HepG2 (cell line): ENCODE measurements at regions not wholly inside any gene's neighbourhood (a gene's known extent, or its start where the extent isn't known, plus 50 kb on each side); places are given as distances from the start of the nearest gene placed in this dataset.

Source experiments
- ATAC-seq: fragments of 200-7000 bp; cut with Tn5 transposase; 3 replicates; pipeline ENCODE4 v1.9.1; 2020; ENCODE audit warnings: mild to moderate bottlenecking, moderate library complexity
- BruUV-seq: library from RNA; stranded (reverse); fragments of 400-500 nt; replicated peaks from 2 replicates; lab custom pipeline; 2021; lab: Mats Ljungman, UMichigan
- CTCF ChIA-PET: fragments of 300-600 bp; formaldehyde crosslinking; extraction: SDS; loops from one replicate; lab custom pipeline; 2021; ENCODE audit warnings: low total read pairs, inconsistent platforms, low intra/inter-chr PET ratio; lab: Yijun Ruan, JAX
- POLR2A ChIA-PET: fragments of 350-600 bp; sonication (Branson Sonifier 250); formaldehyde crosslinking; loops from one replicate; lab custom pipeline; 2020; ENCODE audit warnings: antibody characterized with exemption, inconsistent platforms; lab: Yijun Ruan, JAX
- DNase-seq: peaks from one replicate; pipeline ENCODE4 v3.0.0-alpha.2; 2015; ENCODE audit warnings: low spot score
- FAIRE-seq: peaks from 3 replicates; lab custom pipeline; 2011; peaks lifted over from hg19 to GRCh38; lab: Jason Lieb, UNC
- H2AFZ ChIP-seq: one replicate; pipeline ENCODE4 v1.6.1; 2011; ENCODE audit warnings: low read length, inconsistent platforms
- H3K27ac ChIP-seq: fragments of 300-600 bp; 3 replicates; pipeline ENCODE4 v1.8.0; 2011; ENCODE audit warnings: mixed run types, mild to moderate bottlenecking, mixed read lengths, low read length, inconsistent platforms; ENCODE audit not compliant: insufficient read depth; ENCODE audit errors: extremely low read length
- H3K27me3 ChIP-seq, 2 experiments: fragments of 200-600 bp in 1 of 2; 2 replicates in 1 of 2; 3 replicates in 1 of 2; pipeline versions ENCODE4 v1.6.0 to v1.8.0; 2011; ENCODE audit warnings: low read length in 2 of 2, mild to moderate bottlenecking in 2 of 2, moderate library complexity in 2 of 2, inconsistent platforms in 1 of 2; ENCODE audit not compliant: insufficient read depth in 2 of 2, control insufficient read depth in 1 of 2
- H3K36me3 ChIP-seq, 2 experiments: fragments of 200-600 bp in 1 of 2; replicated peaks in 1 of 2; 2 replicates in 1 of 2; 3 replicates in 1 of 2; pipeline versions ENCODE4 v1.5.1 to v1.8.0; 2011; ENCODE audit warnings: low read length in 2 of 2, inconsistent platforms in 1 of 2; ENCODE audit not compliant: insufficient read depth in 2 of 2, control insufficient read depth in 1 of 2
- H3K4me1 ChIP-seq: 2 replicates; pipeline ENCODE4 v1.5.1; 2012; ENCODE audit warnings: low read length, inconsistent platforms; ENCODE audit not compliant: insufficient read depth
- H3K4me2 ChIP-seq: 2 replicates; pipeline ENCODE4 v1.6.0; 2011; ENCODE audit warnings: low read depth, low read length, inconsistent platforms
- H3K4me3 ChIP-seq, 3 experiments: fragments of 200-600 bp in 1 of 3; sonication (generic), shearing (Covaris generic) in 1 of 3; replicated peaks in 1 of 3; 2 replicates each; pipeline ENCODE4 v1.5.1; 2011 to 2016; ENCODE audit warnings: low read length in 3 of 3, inconsistent platforms in 2 of 3, low read depth in 2 of 3, mild to moderate bottlenecking in 2 of 3, control low read depth in 1 of 3, mixed read lengths in 1 of 3; ENCODE audit not compliant: insufficient read depth in 1 of 3
- H3K79me2 ChIP-seq: one replicate; pipeline ENCODE4 v1.6.1; 2011; ENCODE audit warnings: low read length, inconsistent platforms; ENCODE audit not compliant: insufficient read depth
- H3K9ac ChIP-seq: 2 replicates; pipeline ENCODE4 v1.6.0; 2011; ENCODE audit warnings: mild to moderate bottlenecking, low read depth, low read length, inconsistent platforms; ENCODE audit not compliant: insufficient read depth
- H3K9me3 ChIP-seq: 2 replicates; pipeline ENCODE4 v1.5.1; 2012; ENCODE audit warnings: mild to moderate bottlenecking, low read length
- H4K20me1 ChIP-seq: 2 replicates; pipeline ENCODE4 v1.6.0; 2011; ENCODE audit warnings: inconsistent platforms, mild to moderate bottlenecking, low read length, moderate library complexity; ENCODE audit not compliant: insufficient read depth
- BRF2 ChIP-seq: sonication (generic); formaldehyde crosslinking; IDR thresholded peaks from 2 replicates; pipeline ENCODE4 v1.8.1; 2022; ENCODE audit warnings: mild to moderate bottlenecking, missing genetic modification reagents
- CHD4 ChIP-seq: fragments of 200-600 bp; sonication (generic); IDR thresholded peaks from 2 replicates; pipeline ENCODE4 v1.7.0; 2017; ENCODE audit warnings: mild to moderate bottlenecking, low read length, borderline replicate concordance
- CREM ChIP-seq, 2 experiments: sonication (generic) in 1 of 2; formaldehyde crosslinking in 1 of 2; IDR thresholded peaks; 2 replicates each; pipeline versions ENCODE4 v1.4.0 to v1.6.1; 2016 to 2020; ENCODE audit warnings: antibody characterized with exemption in 1 of 2, mild to moderate bottlenecking in 1 of 2, missing genetic modification reagents in 1 of 2
- ELK4 ChIP-seq: sonication (generic); formaldehyde crosslinking; IDR thresholded peaks from 2 replicates; pipeline ENCODE4 v1.9.0; 2021; ENCODE audit warnings: missing genetic modification reagents, borderline replicate concordance
- MEF2D ChIP-seq: sonication (generic); formaldehyde crosslinking; IDR thresholded peaks from 2 replicates; pipeline ENCODE4 v1.5.1; 2020; ENCODE audit warnings: mild to moderate bottlenecking, missing genetic modification reagents
- MTERF4 ChIP-seq: sonication (generic); formaldehyde crosslinking; IDR thresholded peaks from 2 replicates; pipeline ENCODE4 v1.8.0; 2023; ENCODE audit warnings: mild to moderate bottlenecking, missing genetic modification reagents
- REPIN1 ChIP-seq: sonication (generic); formaldehyde crosslinking; IDR thresholded peaks from 2 replicates; pipeline ENCODE4 v1.8.0; 2022; ENCODE audit warnings: missing genetic modification reagents, low read depth, mild to moderate bottlenecking, borderline replicate concordance
- SATB2 ChIP-seq: sonication (generic); formaldehyde crosslinking; IDR thresholded peaks from 2 replicates; pipeline ENCODE4 v1.5.0; 2020; ENCODE audit warnings: missing genetic modification reagents
- SOX13 ChIP-seq, 3 experiments: fragments of 450-650 bp in 1 of 3; sonication (generic) in 1 of 3; formaldehyde crosslinking in 1 of 3; IDR thresholded peaks in 2 of 3; conservative IDR thresholded peaks in 1 of 3; 2 replicates each; pipeline versions ENCODE4 v1.5.0 to v1.6.1; 2016 to 2020; ENCODE audit warnings: antibody characterized with exemption in 1 of 3, mild to moderate bottlenecking in 1 of 3, missing compliant biosample characterization in 1 of 3, missing genetic modification reagents in 1 of 3, moderate library complexity in 1 of 3
- TAF1 ChIP-seq: sonication (generic); formaldehyde crosslinking; IDR thresholded peaks from 2 replicates; pipeline ENCODE4 v1.4.0; 2020; ENCODE audit warnings: missing genetic modification reagents
- ZBTB38 ChIP-seq: sonication (generic); formaldehyde crosslinking; IDR thresholded peaks from 2 replicates; pipeline ENCODE4 v1.5.1; 2020; ENCODE audit warnings: mild to moderate bottlenecking, missing genetic modification reagents
- ZNF343 ChIP-seq: sonication (generic); formaldehyde crosslinking; IDR thresholded peaks from 2 replicates; pipeline ENCODE4 v1.4.0; 2020; ENCODE audit warnings: mild to moderate bottlenecking, missing genetic modification reagents
- ZNF616 ChIP-seq: sonication (generic); formaldehyde crosslinking; IDR thresholded peaks from 2 replicates; pipeline ENCODE4 v1.5.0; 2020; ENCODE audit warnings: low read depth, mild to moderate bottlenecking, missing genetic modification reagents
- ZNF790 ChIP-seq: sonication (generic); formaldehyde crosslinking; IDR thresholded peaks from 2 replicates; pipeline ENCODE4 v1.8.0; 2022; ENCODE audit warnings: missing genetic modification reagents, mild to moderate bottlenecking, borderline replicate concordance
- ZNF792 ChIP-seq: IDR thresholded peaks from 2 replicates; pipeline ENCODE4 v1.6.1; 2016
- WGBS: methylation state at CpG from one replicate; pipeline ENCODE4 v1.1.6; 2017; ENCODE audit warnings: low lambda C conversion rate; 5-methylcytosine and 5-hydroxymethylcytosine counted together
- in situ Hi-C: cut with HindIII; loops from 2 replicates; pipeline ENCODE4 v1.10.0; 2017; ENCODE audit warnings: low pct_unique_long_range_greater_than_20kb; ENCODE audit not compliant: extremely low pct_ligation_motif_present
- intact Hi-C: fragments of 100-400 bp; cut with micrococcal nuclease; formaldehyde crosslinking; loops from one replicate; pipeline ENCODE4 v1.10.0; 2022; ENCODE audit not compliant: unreplicated experiment
- TF ChIP-seq, protein P1 (sequence below): sonication (generic); formaldehyde crosslinking; conservative IDR thresholded peaks from 2 replicates; pipeline ENCODE4 v1.5.0; 2020; ENCODE audit warnings: missing genetic modification reagents
- TF ChIP-seq, protein P2 (sequence below): sonication (generic); formaldehyde crosslinking; IDR thresholded peaks from 2 replicates; pipeline ENCODE4 v1.4.0; 2020; ENCODE audit warnings: missing genetic modification reagents

- CTCF ChIA-PET = interaction anchor here (2.3 kb wide), 1 partner anchor 281 kb away, joined by 7 read pairs; no protein-coding TSS in a partner anchor
- WGBS = 0% methylated on average over 7 of the region's 8 CpGs
- Histone ChIP-seq H3K4me3 (peak overlapping the region in 2 of 3 experiments; percentile 54 to 58; a peak in 4 of 6 replicates), H2AFZ (no peak overlapping the region), H3K4me2 (peak overlapping the region; percentile 90), H3K27ac (peak overlapping the region; percentile 78), H3K9me3 (no peaks in the 10 kb centered on the region), H3K9ac (peak overlapping the region; percentile 71), H4K20me1 (no peaks in the 10 kb centered on the region), H3K27me3 (no peaks in the 10 kb centered on the region), H3K79me2 (no peaks in the 10 kb centered on the region), H3K36me3 (no peaks in the 10 kb centered on the region), H3K4me1 (peaks cover 71% of the 10 kb centered on the region)
- BruUV-seq = no TSS peak
- POLR2A ChIA-PET = interaction anchor here (1.0 to 1.4 kb wide), 3 partner anchors 248 to 280 kb away, joined by 3 to 9 read pairs (median 3); no protein-coding TSS in a partner anchor
- DNase-seq = peak; percentile 95
- intact Hi-C loops (loop anchor here (2.0 kb wide), 2 partner anchors 62 to 344 kb away; partner anchors contain the start of gene OTULIN), in situ Hi-C loops (no loop called here)
- ATAC-seq = peak; percentile 98
- FAIRE-seq = peak; percentile 88
- TF ChIP-seq, protein P1, sequence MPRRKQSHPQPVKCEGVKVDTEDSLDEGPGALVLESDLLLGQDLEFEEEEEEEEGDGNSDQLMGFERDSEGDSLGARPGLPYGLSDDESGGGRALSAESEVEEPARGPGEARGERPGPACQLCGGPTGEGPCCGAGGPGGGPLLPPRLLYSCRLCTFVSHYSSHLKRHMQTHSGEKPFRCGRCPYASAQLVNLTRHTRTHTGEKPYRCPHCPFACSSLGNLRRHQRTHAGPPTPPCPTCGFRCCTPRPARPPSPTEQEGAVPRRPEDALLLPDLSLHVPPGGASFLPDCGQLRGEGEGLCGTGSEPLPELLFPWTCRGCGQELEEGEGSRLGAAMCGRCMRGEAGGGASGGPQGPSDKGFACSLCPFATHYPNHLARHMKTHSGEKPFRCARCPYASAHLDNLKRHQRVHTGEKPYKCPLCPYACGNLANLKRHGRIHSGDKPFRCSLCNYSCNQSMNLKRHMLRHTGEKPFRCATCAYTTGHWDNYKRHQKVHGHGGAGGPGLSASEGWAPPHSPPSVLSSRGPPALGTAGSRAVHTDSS (CRISPR knock-in tag) = no peak
- 0 out of 2 replicates have a peak, but pooled peaks have one; percentile 12 for TF ChIP-seq MEF2D
- peak; percentile 92; the same call in 1 of the 2 replicates for TF ChIP-seq ZNF792
- no peak for TF ChIP-seq ZNF790 (CRISPR knock-in tag)
- no peak for TF ChIP-seq ZNF616 (CRISPR knock-in tag)
- 0 out of 2 replicates have a peak, but pooled peaks have one; percentile 53 for TF ChIP-seq REPIN1 (CRISPR knock-in tag)
- no peak for TF ChIP-seq CHD4
- 0 out of 2 replicates have a peak, but pooled peaks have one; percentile 32 for TF ChIP-seq TAF1
- TF ChIP-seq ZNF343 (CRISPR knock-in tag) = no peak
- no peak for TF ChIP-seq ELK4
- no peak for TF ChIP-seq MTERF4 (CRISPR knock-in tag)
- TF ChIP-seq, protein P2, sequence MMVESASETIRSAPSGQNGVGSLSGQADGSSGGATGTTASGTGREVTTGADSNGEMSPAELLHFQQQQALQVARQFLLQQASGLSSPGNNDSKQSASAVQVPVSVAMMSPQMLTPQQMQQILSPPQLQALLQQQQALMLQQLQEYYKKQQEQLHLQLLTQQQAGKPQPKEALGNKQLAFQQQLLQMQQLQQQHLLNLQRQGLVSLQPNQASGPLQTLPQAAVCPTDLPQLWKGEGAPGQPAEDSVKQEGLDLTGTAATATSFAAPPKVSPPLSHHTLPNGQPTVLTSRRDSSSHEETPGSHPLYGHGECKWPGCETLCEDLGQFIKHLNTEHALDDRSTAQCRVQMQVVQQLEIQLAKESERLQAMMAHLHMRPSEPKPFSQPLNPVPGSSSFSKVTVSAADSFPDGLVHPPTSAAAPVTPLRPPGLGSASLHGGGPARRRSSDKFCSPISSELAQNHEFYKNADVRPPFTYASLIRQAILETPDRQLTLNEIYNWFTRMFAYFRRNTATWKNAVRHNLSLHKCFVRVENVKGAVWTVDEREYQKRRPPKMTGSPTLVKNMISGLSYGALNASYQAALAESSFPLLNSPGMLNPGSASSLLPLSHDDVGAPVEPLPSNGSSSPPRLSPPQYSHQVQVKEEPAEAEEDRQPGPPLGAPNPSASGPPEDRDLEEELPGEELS (CRISPR knock-in tag) = peak; percentile 94
- no peak for TF ChIP-seq BRF2 (CRISPR knock-in tag)
- TF ChIP-seq CREM (IDR thresholded peaks at IDR 0.05) = peak; percentile 62
- no peak for TF ChIP-seq CREM (CRISPR knock-in tag; IDR thresholded peaks at IDR 0.05)
- TF ChIP-seq SOX13 (IDR thresholded peaks at IDR 0.05) = peak; percentile 51; the same call in 1 of the 2 replicates
- TF ChIP-seq SOX13 (CRISPR knock-in tag; conservative IDR thresholded peaks at IDR 0.05 in 1 of 2, IDR thresholded peaks at IDR 0.05 in 1 of 2) = peak in 1 of 2 experiments; percentile 91; a peak in 2 of 4 replicates
- TF ChIP-seq ZBTB38 = peak; percentile 56; the same call in 1 of the 2 replicates
- 0 out of 2 replicates have a peak, but pooled peaks have one; percentile 53 for TF ChIP-seq SATB2 (CRISPR knock-in tag)
Measured at GRCh38 chr5:15008476-15008875, 136.9 kb upstream of the ANKH start.
